GM10266 (cell line): ENCODE measurements at regions not wholly inside any gene's neighbourhood (a gene's known extent, or its start where the extent isn't known, plus 50 kb on each side); places are given as distances from the start of the nearest gene placed in this dataset.

Source experiments
- DNase-seq: peaks from one replicate; pipeline ENCODE4 v3.0.0; 2012; ENCODE audit errors: extremely low spot score
- TF ChIP-seq, protein P1 (sequence below): IDR thresholded peaks from 2 replicates; pipeline ENCODE4 v1.5.1; 2012; ENCODE audit warnings: mild to moderate bottlenecking, low read depth; ENCODE audit not compliant: control insufficient read depth, insufficient read depth; ENCODE audit errors: missing control alignments

DNA sequence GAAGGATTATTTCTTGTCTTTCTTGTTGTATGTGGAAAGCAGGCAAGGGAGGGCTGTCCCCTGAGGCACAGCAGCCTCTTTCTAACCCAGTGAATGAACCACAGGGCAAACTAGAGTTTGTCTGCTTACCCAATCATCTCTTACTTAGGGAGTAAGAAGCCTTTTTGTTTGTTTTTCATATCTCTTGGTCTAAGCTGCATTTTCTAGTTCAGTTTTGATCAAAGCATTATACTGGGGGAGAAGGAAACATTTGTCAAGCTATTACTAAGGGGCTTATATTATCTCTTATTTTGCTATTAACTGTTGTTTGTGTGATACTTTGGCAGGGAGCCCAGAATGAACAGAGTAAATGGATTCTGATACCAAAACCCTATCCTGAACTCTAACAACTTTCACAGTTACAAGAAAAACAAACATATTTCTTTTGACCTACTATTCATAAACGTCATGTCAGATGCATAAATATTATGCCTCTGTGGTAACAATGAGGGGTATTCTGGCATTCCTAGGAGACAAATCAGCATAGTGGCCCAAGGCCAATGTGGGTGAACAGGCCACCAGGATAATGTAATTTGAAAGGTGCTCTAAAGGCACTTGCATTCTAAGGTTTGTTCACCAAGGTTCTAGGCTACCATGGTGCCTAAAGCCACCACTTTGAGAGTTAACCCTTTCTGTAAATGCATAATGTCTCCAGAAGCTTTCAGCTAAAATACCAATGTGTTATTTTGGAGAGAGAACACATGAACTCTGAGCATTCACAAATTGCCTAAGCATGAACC is 271.6 kb upstream of the ZPLD1 start:
- no peak for DNase-seq
- TF ChIP-seq, protein P1, sequence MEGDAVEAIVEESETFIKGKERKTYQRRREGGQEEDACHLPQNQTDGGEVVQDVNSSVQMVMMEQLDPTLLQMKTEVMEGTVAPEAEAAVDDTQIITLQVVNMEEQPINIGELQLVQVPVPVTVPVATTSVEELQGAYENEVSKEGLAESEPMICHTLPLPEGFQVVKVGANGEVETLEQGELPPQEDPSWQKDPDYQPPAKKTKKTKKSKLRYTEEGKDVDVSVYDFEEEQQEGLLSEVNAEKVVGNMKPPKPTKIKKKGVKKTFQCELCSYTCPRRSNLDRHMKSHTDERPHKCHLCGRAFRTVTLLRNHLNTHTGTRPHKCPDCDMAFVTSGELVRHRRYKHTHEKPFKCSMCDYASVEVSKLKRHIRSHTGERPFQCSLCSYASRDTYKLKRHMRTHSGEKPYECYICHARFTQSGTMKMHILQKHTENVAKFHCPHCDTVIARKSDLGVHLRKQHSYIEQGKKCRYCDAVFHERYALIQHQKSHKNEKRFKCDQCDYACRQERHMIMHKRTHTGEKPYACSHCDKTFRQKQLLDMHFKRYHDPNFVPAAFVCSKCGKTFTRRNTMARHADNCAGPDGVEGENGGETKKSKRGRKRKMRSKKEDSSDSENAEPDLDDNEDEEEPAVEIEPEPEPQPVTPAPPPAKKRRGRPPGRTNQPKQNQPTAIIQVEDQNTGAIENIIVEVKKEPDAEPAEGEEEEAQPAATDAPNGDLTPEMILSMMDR: no peak

DNA sequence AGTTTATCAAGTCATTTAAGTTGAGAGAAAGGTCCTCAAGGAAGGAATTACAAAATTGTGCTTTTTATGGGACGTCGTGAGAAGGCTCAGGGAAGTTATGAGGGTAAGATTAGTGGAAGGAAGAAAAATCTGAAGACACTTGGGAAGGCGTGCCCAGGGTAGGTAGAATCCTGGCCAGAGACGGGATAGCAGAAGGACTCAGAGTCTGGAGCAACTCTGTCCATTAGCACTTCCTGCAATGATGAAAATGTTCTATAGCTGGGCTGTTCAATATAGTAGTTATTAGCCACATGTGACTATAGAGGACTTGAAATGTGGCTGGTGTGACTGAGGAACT is 271.0 kb upstream of the ZPLD1 start:
- DNase-seq: no peak
- TF ChIP-seq, protein P1: no peak

DNA sequence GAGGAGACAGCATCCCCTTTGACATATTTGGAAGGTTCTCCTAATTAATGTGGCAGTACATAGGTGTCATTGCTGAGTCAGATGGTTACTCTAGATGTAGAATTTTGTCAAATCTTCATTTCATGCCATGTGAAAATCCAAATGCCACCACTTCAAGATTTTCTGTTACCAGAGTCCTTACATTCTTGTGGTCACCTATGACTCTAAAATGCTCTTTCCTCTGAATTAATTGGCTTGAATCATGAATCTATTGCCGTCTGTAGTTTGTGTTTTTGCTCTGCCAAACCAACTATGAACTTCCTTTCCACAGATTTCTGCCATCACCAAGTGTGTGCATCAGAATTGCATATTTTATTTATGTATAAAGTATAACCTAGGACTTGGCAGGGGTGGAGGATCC is 269.4 kb upstream of the ZPLD1 start:
- TF ChIP-seq, protein P1: no peak
- no peak for DNase-seq

DNA sequence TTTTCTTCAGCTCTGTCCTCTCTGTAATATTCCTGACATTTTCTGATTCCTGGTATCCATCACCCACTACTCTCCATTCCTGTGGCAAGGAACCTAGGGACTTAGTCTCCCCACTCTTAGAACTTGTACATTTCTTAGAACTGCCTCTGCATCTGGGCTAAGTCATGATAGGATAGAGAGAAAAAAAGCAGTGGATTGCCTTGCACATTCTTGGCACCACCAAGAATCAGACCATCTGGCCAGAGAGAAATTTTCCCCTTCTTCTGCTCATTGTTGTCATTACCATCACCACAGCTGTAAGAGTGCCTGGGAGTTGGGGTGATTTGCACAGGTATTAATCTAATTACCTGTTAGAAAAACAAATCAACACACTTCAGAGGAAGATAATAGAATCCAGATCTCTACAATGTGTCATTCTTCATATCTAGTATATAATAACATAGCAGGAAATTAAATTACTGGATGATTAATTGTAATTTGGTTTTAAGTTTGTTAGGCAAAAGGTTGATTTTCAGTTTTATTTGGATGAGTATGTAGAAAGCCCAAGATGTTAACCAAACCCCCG is 264.8 kb upstream of the ZPLD1 start:
- no peak for DNase-seq
- TF ChIP-seq, protein P1: no peak

DNA sequence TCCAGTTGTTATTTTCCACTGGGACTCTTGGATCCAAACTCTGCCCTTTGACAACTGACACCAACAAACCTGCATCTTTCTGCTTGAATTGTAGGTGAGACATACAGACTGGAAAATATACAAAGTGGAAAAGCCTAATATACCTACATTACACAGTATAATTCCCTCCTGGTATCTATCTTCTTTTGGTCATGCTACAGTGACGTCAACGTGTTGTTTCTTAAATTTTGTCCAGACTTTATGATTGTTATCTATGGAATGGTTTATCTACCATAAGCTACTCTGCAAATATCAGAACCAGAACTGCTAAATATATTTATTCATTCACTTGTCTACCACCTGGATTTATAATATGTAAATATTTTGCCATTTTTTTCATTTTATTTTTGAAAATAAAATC is 264.3 kb upstream of the ZPLD1 start:
- TF ChIP-seq, protein P1: no peak
- DNase-seq: no peak

DNA sequence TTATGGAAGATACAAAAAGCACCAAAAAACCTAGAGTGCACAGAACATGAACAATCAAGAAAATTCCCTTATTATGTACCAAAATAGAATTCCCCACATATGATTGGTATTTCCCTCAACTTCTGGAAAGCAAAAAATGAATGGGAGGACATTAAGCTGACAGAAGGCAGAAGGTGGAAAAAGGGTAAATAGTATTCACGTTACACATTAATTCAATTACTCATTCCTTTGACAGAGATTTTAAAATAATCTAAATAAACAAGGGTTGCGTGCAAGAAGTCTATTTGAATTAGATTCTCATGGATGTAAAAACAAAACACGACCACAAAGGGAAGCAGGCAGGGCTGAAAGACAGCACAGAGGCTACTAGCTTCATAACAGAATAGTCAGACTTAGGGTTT is 260.5 kb upstream of the ZPLD1 start:
- TF ChIP-seq, protein P1: no peak

DNA sequence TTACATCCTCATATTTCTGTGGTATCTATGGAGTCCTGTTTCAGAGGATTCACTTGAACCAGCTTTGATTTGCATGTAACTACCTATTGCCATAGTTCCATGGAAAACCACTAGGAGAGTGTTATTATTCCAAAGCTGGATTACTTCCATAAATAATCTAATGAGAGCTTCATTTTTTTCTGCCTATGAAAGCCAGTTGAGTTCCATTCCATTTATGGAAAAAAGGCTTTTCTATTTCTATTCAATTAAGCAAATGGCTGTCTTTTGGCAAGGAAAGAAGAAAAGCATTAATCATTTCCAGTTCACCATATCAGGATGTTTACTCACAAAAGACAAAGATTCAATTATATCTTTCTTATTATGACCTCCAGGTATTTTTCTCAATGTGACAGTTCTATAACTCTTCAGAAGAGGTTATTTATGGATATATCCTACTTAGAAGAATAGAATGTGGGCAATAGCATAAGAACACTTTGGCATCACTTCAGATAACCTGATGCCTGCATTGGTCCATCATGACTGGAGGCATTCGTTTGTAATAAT is 259.9 kb upstream of the ZPLD1 start:
- no peak for DNase-seq
- TF ChIP-seq, protein P1: no peak

More for the DNA sequence above, 260.5 kb upstream of the ZPLD1 start:
- DNase-seq: no peak
